ENCODE measurements at regions not wholly inside any gene's neighbourhood (a gene's known extent, or its start where the extent isn't known, plus 50 kb on each side); places are given as distances from the start of the nearest gene placed in this dataset.

DNA sequence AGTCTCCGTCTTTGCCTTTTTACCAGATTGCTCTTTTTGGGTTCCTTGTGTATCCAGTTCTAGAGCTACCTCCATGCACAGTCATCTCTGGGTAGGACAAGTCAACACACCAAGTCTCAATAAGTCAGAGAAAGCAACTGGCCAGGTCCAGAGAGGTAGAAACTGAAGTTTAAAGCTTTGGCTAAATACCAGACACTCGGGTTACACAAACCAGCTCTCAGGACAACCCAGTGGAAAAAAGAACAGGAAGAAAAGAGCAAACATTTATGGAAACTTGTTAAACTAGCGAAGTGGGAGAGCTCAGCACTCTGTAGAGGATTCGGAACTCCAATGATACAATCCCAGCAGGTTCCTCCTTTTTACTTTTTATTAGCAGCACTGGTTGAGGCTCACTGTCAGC is 291.0 kb upstream of the CPEB2 start:
- DNase-seq (ENCODE audit: low read depth): no peak

DNA sequence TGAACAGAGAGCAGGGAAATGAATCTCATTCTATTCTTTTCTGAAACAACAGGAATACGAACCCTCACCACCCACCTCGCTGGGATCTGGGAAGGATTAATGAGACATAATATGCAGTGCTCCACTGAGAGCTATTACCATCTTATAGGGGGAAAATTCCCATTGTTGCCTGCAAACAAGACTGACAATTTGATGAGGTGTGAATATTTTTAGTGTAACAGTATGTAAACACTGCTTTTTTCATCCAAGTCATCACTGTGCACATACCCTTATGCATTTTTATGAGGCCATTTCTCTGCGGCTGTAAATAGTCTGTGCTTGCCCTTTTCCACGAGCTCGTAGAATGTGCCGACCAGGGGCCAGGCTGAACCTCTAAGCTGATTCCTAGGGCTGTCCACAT is 285.6 kb upstream of the CPEB2 start:
- DNase-seq (ENCODE audit: low read depth): no peak

DNA sequence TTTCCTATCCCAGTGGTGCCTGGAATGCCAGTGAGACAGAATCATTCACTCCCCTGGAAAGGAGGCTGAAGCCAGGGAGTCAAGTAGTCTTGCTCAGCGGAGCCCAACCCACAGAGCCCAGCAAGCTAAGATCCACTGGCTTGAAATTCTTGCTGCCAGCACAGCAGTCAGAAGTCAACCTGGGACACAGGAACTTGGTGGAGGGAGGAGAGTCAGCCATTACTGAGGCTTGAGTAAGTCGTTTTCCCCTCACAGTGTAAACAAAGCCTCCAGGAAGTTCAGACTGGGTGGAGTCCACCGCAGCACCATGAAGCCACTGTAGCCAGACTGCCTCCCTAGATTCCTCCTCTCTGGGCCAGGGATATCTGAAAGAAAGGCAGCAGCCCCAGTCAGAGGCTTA is 283.2 kb upstream of the CPEB2 start:
- no peak for DNase-seq (ENCODE audit: low read depth)

DNA sequence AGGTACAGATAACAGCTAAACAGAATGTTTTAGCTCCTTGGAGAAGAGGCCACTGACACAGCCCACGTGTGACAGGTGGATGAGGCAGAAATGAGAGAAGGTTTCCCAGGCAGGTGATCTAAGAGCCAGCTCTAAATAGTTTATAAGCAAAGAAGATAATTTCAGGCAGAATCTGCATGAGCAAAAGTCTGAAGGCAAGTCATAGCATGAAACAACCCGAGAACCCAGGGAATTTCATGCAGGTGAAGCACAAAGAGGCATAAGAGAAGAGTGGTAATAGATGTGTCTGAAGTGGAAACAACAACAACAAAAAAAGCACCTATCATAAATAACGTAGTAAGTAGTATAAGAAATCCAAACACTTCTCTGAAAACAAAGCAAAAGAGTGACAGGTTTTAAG is 275.8 kb upstream of the CPEB2 start:
- DNase-seq (ENCODE audit: low read depth): no peak

DNA sequence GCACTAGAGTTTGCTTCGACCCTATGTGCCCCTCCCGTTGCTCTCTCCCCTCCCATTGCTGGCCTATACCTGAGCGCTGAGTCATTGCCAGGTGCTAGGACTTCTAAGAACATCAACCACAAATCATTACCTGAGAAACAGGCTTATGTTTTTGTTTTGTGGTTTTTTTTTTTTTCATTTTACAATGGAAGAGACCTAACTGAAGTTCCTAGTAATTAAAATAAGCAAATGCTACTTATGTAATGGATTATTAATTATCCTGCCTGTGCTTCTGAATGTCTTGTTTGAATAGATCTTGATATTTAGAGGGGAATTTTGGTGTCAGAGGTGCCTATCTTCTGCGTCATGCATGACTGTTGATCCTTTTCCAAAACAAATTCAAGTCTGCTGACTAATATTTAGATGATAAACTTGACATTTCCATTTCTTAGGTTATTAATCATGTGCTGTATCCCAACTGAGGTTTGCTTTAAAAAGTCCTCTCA is 275.4 kb upstream of the CPEB2 start:
- no peak for DNase-seq (ENCODE audit: low read depth)

DNA sequence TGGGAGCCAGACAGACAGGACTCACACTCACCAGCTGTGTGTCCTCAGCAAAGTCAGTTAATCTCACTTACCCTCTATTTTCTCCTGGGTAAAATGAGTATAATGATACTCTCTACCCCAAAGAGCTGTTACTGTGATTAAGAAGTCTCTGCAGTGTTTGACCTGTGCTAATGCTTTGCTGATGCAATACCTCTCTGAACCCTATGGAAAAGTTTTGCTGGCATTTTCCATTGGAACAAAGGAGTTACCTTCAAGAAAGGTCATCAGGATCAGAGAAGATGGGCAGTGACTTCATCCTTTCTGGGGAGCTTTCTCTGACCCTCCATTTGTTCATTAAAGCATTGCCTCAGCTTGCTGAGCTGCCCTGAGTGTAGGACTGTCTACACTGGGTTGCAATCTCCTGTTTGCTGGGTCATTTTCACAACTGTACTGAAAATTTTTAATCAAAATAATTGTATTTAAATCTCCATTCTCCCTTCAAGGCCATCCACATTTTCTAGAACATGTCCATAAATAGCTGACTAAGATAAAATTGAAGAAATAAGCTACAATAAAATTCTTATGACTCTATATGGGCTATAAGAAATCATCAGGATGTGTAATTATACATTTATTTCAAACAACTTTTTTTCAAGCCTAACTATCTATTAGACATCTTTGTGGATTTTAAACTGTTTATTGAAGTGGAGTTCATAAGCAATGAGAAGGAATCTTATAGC is 272.8 kb upstream of the CPEB2 start:
- no peak for DNase-seq (ENCODE audit: low read depth)

DNA sequence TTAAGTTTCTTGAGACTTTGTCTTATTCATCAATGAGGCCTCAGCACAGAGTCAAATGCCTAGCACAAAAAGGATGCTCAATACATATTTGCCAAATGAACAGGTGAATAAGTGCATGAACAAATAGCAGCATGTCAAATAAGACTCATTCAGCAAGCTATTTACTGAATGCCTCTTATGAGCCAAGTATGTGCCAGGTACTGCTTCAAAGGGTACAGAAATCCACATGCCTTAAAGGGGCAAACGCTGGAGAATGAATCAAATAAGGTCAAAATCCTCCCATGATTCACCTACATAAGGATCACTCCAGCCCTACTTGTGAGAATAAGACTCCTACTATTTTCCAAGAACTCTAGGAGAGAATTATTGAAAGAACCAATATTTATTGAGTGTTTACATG is 260.2 kb upstream of the CPEB2 start:
- no peak for DNase-seq (ENCODE audit: low read depth)

DNA sequence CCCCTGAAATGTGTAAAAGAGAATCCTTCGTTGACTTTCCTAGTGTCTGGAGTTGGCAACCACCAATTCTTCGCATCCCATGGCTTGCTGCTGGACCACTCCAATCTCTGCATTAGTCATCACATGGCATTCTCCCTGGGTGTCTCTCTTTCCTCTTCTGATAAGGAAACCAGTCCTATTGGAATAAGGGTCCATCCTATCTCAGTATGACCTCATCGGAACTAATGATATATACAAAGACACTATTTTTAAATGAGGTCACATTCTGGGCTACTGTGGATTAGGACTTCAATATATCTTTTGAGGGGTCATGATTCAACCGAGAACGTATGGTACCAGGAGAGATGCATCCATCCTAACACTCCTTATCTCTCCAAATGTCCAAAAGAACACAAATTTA is 259.1 kb upstream of the CPEB2 start:
- DNase-seq (ENCODE audit: low read depth): no peak

DNA sequence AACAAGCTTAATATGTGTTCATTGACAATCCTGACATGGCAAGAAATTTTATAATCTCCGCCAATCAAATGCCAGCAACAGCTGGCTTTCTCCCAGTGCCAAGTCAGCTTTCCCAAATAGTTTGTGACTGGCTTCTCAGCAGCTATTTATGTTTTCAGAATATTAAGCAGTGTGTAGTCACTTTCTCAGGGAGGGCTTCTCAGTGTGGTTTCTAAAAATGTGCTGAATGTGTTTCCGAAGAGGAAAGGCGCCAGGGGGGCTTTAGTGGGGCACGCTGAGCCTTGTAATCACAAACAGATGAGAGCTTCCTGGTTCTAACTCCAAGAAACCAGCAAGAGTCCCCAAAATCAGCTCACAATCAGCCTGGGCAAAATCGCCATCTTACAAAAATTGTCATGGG is 258.7 kb upstream of the CPEB2 start:
- DNase-seq (ENCODE audit: low read depth): no peak

DNA sequence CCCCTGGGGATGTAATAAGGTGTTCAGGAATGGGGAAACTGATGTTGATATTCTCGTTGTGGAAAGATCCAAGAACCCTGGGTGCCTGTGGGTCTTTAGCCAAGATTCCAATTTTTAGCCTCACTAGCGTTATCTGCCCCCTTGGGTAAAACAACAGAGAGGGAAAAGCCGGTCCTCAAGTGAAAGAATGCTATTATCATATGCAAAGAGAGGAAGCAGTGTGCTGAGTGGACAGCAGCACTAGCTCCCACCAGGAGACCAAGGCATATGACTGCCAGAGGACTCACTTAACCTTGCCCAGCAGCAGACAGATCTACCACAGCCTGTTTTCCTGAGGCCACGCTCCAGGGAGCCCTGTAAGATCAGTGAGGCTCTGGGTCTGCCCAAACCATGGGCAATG is 257.9 kb upstream of the CPEB2 start:
- no peak for DNase-seq (ENCODE audit: low read depth)

DNA sequence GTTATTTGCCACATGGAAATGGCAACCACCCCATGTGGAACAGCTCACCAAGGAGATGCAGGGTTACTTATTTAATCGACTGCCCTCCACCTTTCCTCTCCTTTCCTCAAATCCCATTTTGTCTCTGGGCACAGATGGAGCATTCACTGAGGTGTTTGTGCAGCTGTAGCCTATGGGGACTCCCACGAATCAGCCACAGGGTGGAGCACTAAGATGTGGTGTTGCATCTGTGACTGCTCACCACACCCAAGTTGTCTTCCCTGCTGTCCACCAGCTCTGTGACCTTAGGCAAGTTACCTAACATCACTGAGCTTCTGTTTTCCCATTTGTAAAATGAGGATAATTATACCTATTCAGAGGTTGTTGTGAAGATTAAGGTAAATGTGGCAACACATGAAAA is 252.4 kb upstream of the CPEB2 start:
- no peak for DNase-seq (ENCODE audit: low read depth)

DNA sequence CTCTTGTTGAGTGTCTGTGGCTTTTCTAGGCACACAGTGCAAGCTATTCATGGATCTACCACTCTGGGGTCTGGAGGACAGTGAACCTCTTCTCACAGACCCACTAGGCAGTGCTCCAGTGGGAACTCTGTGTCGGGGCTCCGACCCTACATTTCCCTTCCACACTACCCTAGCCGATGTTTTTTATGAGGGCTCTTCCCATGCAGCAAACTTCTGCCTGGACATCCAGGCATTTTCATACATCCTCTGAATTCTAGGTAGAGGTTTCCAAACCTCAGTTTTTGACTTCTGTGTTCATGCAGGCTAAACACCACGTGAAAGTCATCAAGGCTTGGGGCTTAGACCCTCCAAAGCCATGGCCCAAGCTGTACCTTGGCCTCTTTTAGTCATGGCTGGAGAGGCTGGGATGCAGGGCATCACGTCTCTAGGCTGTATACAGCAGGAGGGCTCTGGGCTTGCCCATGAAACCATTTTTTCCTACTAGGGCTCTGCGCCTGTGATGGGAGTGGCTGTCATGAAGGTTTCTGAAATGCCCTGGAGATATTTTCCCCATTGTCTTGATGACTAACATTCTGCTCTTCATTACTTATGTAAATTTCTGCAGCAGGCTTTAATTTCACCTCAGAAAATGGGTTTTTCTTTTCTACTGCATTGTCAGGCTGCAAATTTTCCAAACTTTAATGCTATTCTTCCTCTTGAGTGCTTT is 249.8 kb upstream of the CPEB2 start:
- DNase-seq (ENCODE audit: low read depth): no peak

DNA sequence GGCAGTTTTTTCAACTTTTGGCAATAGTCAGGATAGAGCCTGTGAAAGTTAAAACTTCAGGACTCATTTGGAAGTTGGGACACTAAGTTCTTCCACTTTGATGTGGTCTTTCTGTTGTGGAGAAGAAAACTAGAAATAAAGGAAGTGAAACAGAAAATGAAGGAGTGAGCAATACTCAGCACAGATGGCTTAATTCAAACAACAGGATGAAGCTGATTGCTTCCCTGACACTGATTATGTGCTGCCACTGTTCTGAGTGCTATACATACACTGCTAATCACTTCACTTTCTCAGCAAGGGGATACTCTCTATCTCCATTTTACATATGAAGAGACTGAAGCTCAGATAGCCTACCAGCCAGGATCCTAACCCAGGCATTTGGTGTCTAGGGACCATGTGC is 235.1 kb upstream of the CPEB2 start:
- DNase-seq (ENCODE audit: low read depth): no peak

DNA sequence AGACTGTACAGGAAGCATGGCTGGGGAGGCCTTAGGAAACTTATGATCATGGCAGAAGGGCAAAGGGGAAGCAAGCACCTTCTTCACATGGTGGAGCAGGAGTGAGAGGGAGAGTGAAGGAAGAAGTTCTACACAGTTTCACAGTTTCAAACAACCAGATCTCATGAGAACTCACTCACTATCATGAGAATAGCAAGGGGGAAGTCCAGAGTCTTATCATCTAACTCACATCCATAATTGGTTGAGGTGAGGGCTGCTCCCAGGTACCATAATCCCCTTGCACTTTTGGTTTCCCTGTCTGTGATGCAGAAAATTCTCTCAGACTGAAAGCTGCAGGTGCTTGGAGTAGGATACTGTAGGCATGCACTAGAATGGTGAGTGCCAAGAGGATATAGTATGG is 233.8 kb upstream of the CPEB2 start:
- no peak for DNase-seq (ENCODE audit: low read depth)

DNA sequence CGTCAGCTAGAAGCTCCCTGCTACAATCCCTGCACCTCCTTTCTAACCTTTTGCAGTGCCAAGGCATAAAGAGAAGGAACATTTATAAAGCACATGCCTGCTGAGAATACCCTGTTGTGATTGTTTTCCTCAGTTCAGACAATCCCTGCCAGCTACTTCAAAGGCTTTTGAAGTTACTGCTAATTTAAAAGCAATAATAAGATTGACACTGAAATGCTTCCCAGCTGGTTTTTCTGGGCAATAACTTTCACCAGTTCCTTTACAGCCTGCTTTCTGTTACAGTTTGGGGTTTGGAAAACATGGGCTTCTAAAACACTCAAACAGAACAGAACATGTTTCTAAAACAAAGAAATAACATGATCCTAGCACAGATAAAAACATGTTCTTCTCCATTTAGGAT is 232.3 kb upstream of the CPEB2 start:
- DNase-seq (ENCODE audit: low read depth): no peak

DNA sequence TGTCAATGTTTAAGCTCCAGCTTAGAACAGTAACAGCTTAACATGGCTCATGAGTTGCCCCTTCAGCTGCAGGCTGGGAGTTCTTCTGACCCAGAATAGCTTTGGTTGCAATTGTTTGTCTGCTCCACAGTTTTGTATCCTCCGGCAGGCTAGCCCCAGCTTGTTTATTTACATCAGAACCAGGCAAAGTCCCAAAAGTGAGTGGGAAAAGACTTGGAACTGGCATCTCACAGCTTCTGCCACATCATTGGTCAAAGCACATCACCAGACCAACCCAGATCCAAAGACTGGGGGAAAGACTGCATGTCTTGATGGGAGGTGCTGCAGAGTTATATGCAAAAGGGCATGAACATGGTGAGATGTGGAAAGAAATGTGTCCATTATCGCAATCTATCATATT is 231.2 kb upstream of the CPEB2 start:
- no peak for DNase-seq (ENCODE audit: low read depth)

DNA sequence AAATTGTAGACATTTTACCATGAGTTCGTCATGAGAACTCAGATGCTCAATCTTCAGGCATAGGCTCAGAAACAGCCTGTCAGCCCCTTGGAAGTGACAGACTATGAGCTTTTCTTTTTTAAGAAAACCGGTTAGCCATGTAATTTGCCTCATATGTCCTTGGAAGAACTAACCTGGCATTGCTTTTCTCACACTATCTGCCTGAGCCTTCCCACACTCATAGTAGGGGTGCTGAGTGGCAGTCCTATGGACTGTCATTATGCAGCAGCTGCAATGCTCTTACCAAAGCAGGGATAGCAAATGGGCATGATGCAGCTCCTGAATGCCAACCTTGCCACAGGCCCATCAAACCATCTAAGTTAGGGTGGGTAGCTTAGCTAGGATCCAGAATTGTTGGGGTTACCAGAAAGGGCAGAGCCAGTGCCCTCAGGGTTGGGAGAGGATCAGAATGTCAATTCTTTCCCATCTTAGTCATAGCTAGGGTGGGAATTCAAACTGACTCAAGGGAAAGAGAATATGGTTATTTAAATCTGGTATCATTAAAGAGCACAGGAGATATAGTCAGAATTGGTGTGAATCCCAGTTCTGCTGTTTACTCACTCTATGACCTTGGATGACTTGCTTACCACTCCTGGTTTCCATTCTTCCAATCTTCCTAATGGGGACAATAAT is 230.6 kb upstream of the CPEB2 start:
- DNase-seq (ENCODE audit: low read depth): no peak

DNA sequence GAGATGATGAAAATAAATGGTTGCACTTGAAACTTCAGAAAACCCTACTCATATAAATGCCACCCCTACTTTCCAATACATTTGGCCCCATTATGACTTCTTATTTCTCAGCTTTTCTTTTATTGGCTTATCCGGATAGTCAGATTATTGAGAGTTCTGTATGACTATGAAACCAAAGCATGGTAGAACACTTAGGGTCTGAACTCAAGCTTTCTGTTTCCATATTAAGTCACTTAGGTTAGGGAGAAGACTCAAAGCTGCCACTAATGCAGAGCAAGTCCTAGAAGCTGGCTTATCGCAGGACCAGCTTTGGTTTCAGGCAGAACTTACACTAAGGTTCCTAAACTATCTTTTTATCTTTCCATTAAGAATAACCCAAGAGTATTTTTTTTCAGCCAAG is 229.9 kb upstream of the CPEB2 start:
- no peak for DNase-seq (ENCODE audit: low read depth)

DNA sequence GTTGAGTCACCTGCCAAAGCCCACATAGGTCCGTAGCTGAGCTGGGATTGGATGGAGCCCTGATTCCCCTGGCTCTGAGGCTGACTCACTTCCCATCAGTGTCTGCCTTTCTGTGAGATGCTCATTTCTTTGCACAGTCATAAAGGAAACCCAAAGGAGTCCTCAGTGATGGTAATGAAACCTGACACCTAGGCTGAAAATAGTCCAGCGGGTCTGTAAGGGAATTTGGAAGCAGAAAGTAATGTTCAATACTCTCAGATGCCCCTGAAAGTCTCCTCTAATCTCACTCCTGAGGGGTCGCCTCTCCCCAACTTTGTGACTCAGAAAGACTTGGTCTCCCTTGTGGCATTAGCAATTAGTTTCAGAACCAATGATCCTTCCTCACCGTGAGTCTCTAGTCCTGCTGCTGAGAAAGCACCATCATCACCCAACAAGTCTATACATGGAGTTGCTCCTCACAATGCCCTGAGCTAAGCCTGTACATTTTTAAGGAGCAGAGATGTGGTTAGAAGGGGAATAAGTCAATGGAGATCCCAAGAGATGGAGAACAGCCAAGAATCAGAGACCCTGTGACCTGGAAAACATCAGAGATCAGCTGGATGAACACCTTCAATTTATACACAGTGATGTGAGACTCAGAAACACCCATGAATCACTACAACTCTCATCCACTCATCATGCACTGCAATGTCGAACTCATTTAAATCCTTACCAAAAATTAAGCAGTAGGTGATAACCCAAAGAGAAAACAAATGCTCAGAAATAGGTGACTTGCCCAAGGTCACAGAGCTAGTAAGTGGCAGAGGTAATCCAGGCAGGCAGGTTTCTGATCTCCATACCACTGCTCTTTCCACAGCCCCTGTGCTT is 219.0 kb upstream of the CPEB2 start:
- DNase-seq (ENCODE audit: low read depth): no peak

DNA sequence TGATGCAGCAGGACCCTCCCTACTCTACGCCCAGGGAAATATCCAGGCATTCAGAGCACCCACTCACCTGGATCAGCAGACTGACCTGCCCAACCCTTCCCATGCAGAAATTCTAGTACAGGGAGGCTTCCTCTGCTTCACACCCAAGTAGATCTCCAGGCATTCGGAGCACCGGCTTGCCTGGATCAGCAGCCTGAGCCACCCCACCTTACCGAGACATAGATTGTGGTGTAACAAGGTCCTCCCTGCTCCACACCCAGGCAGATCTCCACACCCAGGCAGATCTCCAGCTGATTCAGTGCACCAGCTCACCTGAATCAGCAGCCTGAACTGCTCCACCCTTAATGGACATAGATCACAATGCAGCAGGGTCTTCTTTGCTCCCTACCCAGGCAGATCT is 215.1 kb upstream of the CPEB2 start:
- no peak for DNase-seq (ENCODE audit: low read depth)

DNA sequence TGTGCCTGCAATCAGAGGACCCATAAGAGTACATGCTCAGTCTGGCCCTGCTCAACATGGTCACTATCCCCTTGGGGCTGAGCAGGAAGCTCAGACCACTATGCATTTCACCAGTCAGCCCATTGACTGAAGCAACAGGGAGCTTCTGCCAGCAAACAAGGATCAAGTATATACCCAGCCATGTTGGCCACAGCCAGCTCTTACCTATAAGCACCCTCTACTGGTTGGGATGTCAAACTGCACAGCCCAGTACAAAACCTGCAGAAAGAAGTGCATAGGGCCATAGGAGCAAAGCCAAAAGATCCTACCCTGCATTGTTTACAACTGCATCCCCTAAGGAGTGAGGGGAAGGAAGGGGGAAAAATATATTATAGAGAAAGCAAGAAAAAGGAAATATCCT is 214.4 kb upstream of the CPEB2 start:
- DNase-seq (ENCODE audit: low read depth): no peak

DNA sequence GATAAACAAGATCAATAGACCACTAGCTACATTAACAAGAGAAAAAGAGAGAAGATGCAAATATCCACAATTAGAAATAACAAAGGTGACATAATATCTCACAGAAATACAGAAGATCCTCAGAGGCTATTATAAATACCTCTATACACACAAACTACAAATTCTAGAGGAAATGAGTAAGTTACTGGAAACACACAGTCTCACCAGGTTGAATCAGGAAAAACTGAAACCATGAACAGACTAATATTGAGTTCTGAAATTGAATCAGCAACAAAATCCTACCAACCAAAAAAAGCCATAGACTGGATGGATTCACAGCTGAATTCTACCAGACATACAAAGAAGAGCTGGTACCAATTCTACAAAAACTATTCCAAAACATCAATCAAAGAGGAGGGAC is 211.8 kb upstream of the CPEB2 start:
- DNase-seq (ENCODE audit: low read depth): no peak
